ENCODE measurements at regions not wholly inside any gene's neighbourhood (a gene's known extent, or its start where the extent isn't known, plus 50 kb on each side); places are given as distances from the start of the nearest gene placed in this dataset.

DNA sequence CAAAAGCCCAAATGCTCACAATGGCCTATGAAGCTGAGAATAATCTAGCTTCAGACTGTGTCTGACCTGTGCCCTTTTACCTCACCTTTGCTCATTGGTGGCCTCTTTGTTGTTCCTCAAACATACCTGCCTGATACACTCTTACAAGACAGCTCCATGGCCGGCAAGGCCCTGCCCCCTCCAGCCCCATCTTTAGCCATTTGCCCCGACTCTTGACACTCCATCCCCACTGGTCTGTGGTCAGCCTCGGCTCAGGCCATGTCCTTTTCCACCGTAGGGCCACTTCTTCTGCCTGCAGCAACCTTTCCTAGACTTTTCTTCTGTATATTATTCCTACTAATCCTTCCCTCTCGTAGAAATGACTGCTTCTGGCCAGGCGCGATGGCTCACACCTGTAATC, 265.2 kb downstream of the RPS24 start:
- ChIA-PET POLR2A (no interaction called here), CTCF (no interaction called here)
- DNase-seq (ENCODE audit: low read depth, low spot score), result no peak

DNA sequence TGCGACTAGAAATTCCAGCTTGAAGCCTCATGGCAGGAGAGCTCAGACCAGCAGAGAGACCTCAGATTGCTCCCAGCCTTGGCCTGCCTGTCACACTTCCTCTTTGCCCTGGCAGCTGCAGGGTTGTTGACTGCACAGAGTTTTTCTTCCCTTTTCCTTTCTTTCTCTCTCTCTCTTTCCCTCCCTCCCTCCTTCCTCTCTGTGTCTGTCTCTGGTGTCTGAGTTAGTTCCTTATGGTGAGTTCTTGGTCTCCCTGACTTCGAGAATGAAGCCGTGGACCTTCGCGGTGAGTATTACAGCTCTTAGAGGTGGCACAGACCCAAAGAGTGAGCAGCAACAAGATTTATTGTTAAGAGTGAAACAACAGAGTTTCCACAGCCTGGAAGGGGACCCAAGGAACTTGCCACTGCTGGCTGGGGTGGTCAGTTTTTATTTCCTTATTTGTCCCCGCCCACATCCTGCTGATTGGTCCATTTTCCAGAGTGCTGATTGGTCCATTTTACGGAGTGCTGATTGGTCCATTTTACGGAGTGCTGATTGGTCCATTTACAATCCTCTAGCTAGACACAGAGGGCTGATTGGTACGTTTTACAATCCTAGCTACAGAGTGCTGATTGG, 266.3 kb downstream of the RPS24 start:
- POLR2A ChIA-PET, result interaction anchor here (0.6 kb wide), 1 partner anchor 76 kb away, joined by 3 read pairs; no protein-coding TSS in a partner anchor
- DNase-seq (ENCODE audit: low read depth, low spot score), result no peak
- TF ChIP-seq, protein P1, sequence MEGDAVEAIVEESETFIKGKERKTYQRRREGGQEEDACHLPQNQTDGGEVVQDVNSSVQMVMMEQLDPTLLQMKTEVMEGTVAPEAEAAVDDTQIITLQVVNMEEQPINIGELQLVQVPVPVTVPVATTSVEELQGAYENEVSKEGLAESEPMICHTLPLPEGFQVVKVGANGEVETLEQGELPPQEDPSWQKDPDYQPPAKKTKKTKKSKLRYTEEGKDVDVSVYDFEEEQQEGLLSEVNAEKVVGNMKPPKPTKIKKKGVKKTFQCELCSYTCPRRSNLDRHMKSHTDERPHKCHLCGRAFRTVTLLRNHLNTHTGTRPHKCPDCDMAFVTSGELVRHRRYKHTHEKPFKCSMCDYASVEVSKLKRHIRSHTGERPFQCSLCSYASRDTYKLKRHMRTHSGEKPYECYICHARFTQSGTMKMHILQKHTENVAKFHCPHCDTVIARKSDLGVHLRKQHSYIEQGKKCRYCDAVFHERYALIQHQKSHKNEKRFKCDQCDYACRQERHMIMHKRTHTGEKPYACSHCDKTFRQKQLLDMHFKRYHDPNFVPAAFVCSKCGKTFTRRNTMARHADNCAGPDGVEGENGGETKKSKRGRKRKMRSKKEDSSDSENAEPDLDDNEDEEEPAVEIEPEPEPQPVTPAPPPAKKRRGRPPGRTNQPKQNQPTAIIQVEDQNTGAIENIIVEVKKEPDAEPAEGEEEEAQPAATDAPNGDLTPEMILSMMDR (IDR thresholded peaks at IDR 0.05; ENCODE audit: low read depth, low read length), result no peak
- H3K9me3 ChIP-seq (ENCODE audit: control insufficient read depth, insufficient read depth, low read length), result peaks cover 6% of the 10 kb centered on the region
- H3K27me3 ChIP-seq (ENCODE audit: control insufficient read depth, insufficient read depth, low read length), result no peaks in the 10 kb centered on the region
- no peak overlapping the region for H3K4me3 ChIP-seq (ENCODE audit: low read depth, low read length)
- no peak overlapping the region for H3K27ac ChIP-seq (ENCODE audit: low read depth, low read length)
- CTCF ChIA-PET, result interaction anchor here (0.8 kb wide), 1 partner anchor 253 kb away, joined by 4 read pairs; no protein-coding TSS in a partner anchor

More for the DNA sequence above, 265.2 kb downstream of the RPS24 start:
- H3K27me3 ChIP-seq (ENCODE audit: control insufficient read depth, insufficient read depth, low read length), result no peaks in the 10 kb centered on the region
- no peak overlapping the region for H3K27ac ChIP-seq (ENCODE audit: low read depth, low read length)
- H3K4me3 ChIP-seq (ENCODE audit: low read depth, low read length), result no peak overlapping the region
- H3K9me3 ChIP-seq (ENCODE audit: control insufficient read depth, insufficient read depth, low read length), result peaks cover 6% of the 10 kb centered on the region
- TF ChIP-seq, protein P1 (IDR thresholded peaks at IDR 0.05; ENCODE audit: low read depth, low read length), result no peak

DNA sequence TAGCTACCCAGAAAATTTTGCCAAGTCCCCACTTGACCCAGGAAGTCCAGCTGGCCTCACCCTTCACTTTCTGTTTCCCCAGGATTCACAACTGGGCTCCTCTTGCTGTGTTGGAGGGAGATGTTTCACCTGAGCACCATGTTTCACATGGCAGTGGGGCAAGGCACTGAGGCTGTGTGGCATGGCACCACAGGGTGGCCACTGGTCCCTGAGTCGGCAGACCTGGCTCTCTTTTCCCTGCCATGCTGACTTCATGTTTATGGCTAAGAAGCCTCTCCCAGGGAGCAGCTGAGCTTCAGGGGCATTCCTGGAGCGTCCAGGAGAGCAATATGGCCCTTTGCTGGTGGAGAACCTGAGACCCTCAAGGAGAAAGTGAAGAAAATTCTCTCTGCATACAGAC, 266.9 kb downstream of the RPS24 start:
- ChIA-PET POLR2A (interaction anchor here (0.6 kb wide), 1 partner anchor 824 kb away, joined by 3 read pairs; no protein-coding TSS in a partner anchor), CTCF (no interaction called here)
- Histone ChIP-seq H3K27ac (ENCODE audit: low read depth, low read length) (no peak overlapping the region), H3K4me3 (ENCODE audit: low read depth, low read length) (no peak overlapping the region), H3K27me3 (ENCODE audit: control insufficient read depth, insufficient read depth, low read length) (no peaks in the 10 kb centered on the region), H3K9me3 (ENCODE audit: control insufficient read depth, insufficient read depth, low read length) (peaks cover 6% of the 10 kb centered on the region)
- TF ChIP-seq, protein P1 (IDR thresholded peaks at IDR 0.05; ENCODE audit: low read depth, low read length), result no peak
- no peak for DNase-seq (ENCODE audit: low read depth, low spot score)

DNA sequence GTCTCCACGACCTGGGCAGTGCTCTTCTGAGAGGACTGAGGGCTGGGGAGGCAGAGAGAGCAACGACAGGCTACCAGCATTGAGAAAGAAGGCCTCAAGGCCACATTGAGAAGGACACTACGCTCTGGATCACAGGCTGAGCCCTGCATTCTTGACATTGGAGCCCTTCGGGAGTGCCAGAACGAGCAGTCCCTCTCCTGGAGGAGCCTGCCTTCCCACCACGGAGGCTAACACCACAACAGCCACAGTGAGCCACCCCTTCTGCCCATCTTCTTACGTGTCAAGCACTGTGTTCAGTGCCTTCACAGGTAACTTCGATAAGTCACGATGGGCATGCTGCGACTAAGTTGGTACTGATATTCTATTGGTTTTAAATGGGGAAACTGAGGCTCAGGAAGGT, 267.8 kb downstream of the RPS24 start:
- CTCF ChIA-PET, result interaction anchor here (1.4 kb wide), 1 partner anchor 254 kb away, joined by 5 read pairs; no protein-coding TSS in a partner anchor
- POLR2A ChIA-PET, result no interaction called here

More for the DNA sequence above, 267.8 kb downstream of the RPS24 start:
- TF ChIP-seq, protein P1 (IDR thresholded peaks at IDR 0.05; ENCODE audit: low read depth, low read length), result no peak
- no peak for DNase-seq (ENCODE audit: low read depth, low spot score)
- no peak overlapping the region for H3K4me3 ChIP-seq (ENCODE audit: low read depth, low read length)
- no peak overlapping the region for H3K27ac ChIP-seq (ENCODE audit: low read depth, low read length)
- peaks cover 6% of the 10 kb centered on the region for H3K9me3 ChIP-seq (ENCODE audit: control insufficient read depth, insufficient read depth, low read length)
- peaks cover 6% of the 10 kb centered on the region for H3K27me3 ChIP-seq (ENCODE audit: control insufficient read depth, insufficient read depth, low read length)
